Endothelial cell of umbilical vein (primary cell): ENCODE measurements at regions not wholly inside any gene's neighbourhood (a gene's known extent, or its start where the extent isn't known, plus 50 kb on each side); places are given as distances from the start of the nearest gene placed in this dataset.

Experiments
- EZH2 ChIP-seq: IDR thresholded peaks from 2 replicates; pipeline ENCODE4 v1.6.1; 2012; ENCODE audit warnings: borderline replicate concordance, low read depth, mild to moderate bottlenecking, moderate library complexity, low read length, inconsistent platforms; ENCODE audit not compliant: severe bottlenecking
- POLR2A ChIP-seq: IDR thresholded peaks from 2 replicates; pipeline ENCODE4 v1.6.1; 2012; ENCODE audit warnings: low read depth, mild to moderate bottlenecking, control low read depth, low read length
- TF ChIP-seq, protein P1 (sequence below), 2 donors: IDR thresholded peaks; 1 replicate in 1 of 2; 2 replicates in 1 of 2; pipeline ENCODE4 v1.5.1; 2011; ENCODE audit warnings: low read length in 2 of 2, mild to moderate bottlenecking in 2 of 2, moderate library complexity in 2 of 2, control low read depth in 1 of 2, inconsistent platforms in 1 of 2, low read depth in 1 of 2; ENCODE audit not compliant: insufficient read depth in 1 of 2; ENCODE audit errors: extremely low read depth in 1 of 2

DNA sequence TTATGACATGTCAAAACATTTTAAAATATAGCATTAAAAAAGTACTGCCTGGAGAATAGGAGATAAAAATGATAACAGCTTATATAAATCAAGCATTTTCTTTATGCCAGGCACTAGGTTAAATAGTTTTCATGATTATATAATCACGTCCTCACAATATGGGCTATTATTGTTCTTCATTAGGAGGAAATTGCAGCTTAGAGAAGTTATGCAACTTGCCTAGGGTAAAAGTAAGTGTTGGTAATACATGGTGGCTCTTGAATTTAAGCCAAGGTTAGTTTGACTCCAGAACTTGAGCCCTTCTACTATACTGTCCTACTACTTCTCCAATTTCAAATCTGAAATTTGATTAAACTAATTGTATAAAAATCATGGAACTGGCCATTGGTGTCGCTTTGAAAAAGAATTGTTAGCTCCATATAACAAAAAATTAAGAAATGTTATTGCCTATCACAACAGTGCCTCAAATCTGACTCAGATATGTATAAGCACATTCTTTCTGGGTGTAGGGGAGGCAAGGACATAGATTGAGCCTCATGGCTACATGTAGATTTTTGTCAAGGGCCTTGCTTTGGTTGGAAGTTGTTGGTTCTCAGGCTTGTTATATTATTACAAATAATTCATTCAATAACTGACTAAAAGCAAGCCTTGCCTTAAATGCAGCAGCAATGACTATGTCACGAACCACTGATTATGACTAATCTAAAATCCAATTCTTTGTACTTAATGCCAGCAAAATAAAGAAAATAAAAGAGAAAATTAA, 223.5 kb upstream of the DAB2 start:
- TF ChIP-seq, protein P1, sequence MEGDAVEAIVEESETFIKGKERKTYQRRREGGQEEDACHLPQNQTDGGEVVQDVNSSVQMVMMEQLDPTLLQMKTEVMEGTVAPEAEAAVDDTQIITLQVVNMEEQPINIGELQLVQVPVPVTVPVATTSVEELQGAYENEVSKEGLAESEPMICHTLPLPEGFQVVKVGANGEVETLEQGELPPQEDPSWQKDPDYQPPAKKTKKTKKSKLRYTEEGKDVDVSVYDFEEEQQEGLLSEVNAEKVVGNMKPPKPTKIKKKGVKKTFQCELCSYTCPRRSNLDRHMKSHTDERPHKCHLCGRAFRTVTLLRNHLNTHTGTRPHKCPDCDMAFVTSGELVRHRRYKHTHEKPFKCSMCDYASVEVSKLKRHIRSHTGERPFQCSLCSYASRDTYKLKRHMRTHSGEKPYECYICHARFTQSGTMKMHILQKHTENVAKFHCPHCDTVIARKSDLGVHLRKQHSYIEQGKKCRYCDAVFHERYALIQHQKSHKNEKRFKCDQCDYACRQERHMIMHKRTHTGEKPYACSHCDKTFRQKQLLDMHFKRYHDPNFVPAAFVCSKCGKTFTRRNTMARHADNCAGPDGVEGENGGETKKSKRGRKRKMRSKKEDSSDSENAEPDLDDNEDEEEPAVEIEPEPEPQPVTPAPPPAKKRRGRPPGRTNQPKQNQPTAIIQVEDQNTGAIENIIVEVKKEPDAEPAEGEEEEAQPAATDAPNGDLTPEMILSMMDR (IDR thresholded peaks at IDR 0.05; ENCODE audit: extremely low read depth in 1 of 2, insufficient read depth in 1 of 2, low read depth in 1 of 2, low read length in 2 of 2): no peak
- TF ChIP-seq POLR2A: no peak
- TF ChIP-seq EZH2: no peak
